ENCODE measurements at regions not wholly inside any gene's neighbourhood (a gene's known extent, or its start where the extent isn't known, plus 50 kb on each side); places are given as distances from the start of the nearest gene placed in this dataset.

DNA sequence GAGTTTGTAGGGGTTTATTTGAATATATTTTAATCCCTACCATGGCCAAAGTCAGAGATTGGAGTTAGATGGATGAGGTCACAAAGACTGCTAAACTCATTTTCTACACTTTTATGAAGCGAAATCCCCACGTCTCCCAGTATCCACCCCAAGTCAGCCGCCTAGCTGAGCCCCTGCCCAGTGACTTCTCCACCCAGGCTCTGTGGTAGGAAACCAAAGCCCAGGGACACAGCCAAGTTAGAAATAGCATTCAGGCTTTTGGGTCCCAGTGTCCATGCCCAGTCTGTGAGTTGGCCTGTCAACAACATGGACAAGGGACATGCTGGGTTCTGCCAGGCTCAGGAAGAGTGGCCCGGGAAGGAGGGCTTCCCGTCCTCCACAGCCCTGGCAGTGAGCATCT, 474.0 kb downstream of the FOXO1 start:
- DNase-seq (ENCODE audit: low read depth), result no peak

- DNase-seq (ENCODE audit: low read depth), result no peak
Observed at GRCh38 chr13:40192858-40193257, 473.6 kb downstream of the FOXO1 start.

DNA sequence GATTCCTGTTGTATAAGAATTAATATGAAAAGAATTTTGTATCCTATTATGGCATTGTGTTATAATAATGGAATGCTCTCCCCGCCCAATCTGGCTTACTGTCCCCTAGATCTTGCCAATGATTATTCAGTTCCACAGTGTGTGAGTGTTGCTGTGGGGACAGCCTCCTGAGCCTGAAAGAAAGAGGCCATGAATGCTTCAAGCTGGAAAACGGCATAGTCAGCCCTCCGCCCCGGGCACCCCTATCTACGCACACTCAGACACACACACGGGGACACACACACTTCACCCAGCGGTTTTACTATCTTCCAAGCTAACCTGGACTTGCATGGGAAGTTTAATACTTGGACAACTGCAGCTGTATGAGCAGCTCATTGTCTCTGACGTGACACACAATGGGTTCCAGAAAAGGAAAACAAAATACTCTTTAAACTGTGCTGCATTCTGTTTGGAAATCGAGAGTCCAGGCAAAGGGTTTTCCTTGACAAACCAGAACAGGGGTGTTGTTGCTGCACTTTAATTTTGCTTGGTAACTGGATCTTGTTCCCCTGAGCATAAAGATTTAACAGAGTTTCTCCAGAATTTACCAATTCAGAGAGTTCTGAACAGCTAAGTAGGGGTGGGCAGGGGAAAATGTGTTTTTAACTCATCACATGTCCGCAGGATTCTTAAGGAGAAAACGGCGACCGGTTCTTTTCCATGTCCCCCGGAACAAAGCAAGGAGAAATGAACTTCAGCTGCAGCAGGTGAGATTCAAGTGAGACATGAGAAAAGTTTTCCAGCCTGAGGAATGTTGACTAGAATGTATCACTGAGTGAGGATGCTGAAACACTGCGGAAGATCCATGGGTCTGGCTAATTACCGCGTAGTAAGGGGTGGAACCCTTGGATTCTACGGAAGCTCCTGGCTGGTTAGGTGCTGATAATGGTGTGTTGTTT, 472.9 kb downstream of the FOXO1 start:
- DNase-seq (ENCODE audit: low read depth), result peak; percentile 27

GRCh38 chr13:40194224-40194806, 472.1 kb downstream of the FOXO1 start:
- DNase-seq (ENCODE audit: low read depth), result no peak

DNA sequence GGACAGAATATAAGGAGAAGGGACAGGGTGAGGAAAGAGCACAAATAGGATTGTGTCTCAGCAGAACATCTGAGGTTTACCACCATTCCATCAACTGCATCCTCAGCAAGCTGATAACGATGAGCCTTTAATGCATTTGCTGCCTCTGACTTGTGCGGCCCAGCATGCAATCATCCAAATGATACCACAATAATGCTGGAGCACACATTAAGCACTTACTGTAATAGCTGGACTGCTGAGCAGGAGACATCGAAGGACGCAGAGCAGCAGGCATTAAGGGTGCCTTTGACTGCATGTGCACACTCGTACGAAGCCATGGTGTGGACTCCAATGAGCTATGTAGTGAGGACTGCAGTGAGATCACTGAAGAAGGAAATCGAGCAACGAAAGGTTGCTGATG, 469.4 kb downstream of the FOXO1 start:
- DNase-seq (ENCODE audit: low read depth), result no peak

GRCh38 chr13:40197936-40198595, 468.4 kb downstream of the FOXO1 start:
- no peak for DNase-seq (ENCODE audit: low read depth)

DNA sequence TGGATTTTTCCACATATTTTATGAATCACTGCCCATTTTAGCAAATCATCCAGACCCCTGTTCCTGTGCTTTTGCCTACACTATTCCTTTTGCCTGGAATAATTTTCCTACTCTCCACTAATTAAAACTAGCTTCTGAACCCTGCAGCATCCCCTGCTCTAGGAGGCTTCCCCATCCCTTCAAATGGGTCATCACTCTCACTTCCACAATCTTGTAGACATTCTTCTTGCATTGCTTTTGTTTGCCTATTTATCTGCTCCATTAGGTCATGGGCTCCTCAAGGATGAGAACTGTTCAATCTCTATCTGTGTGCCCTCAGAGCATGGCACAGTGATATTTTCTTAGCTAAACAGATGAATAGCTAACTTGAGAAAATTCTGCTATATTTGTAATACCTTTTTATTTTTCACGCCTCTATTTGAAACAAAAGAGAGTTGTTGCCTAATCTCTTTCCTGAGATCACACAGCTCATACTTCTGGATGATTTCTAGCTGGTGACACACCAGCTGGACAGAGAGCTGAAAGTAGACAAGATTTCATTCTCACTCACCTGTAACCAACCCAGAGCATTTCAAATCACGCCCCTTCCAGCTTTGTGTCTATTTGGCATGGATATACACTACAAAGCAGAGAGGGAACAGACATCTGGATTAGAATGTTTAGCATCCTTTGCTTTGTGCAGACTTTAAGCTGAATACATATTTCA, 466.0 kb downstream of the FOXO1 start:
- no peak for DNase-seq (ENCODE audit: low read depth)

GRCh38 chr13:40204246-40204645, 462.2 kb downstream of the FOXO1 start:
- no peak for DNase-seq (ENCODE audit: low read depth)

GRCh38 chr13:40205771-40206240, 460.6 kb downstream of the FOXO1 start:
- DNase-seq (ENCODE audit: low read depth), result no peak

- no peak for DNase-seq (ENCODE audit: low read depth)
Observed at GRCh38 chr13:40206241-40207000, 460.0 kb downstream of the FOXO1 start.

DNA sequence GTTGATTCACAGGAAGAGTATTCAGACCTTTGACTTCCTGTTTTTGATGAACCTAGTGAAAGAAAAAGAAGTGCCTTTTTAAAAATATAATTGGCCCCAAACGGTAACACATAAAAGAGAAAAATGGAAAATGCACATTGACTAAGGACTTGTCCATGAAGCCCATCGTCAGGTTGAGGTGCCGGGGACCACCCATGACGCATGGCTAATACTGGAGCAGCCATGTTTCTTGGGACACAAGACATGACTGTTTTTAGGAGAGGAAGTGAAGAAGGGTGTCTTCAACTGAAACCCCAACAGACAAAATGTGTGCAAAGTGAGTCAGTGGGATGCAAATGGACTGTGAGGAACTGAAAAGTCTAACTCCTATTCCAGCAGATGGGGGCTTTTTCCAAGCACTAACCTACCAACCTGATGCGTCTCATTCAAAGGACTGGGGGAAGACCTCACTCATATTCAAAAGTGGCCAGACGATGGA, 459.4 kb downstream of the FOXO1 start:
- DNase-seq (ENCODE audit: low read depth), result no peak

GRCh38 chr13:40208517-40208916, 457.9 kb downstream of the FOXO1 start:
- no peak for DNase-seq (ENCODE audit: low read depth)

- no peak for DNase-seq (ENCODE audit: low read depth)
Observed at GRCh38 chr13:40210865-40211585, 455.4 kb downstream of the FOXO1 start.

DNA sequence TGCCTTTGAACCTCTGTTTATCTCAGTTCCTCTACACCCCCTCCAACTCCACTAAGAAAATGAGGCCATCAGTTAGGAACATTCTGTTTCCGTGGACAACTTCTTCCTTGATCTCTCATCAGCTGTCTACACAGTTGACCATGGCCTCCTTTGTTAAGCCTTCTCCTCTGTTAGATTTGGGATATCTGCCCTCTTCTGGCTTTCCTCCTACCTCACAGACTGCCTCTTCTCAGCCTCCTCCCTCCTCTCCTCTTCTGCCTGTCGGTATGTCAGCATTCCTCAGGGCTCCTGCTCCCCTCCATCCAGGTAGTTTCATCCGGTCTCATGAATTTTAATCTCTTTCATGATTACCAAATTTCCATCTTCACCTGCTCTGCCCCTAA, 454.9 kb downstream of the FOXO1 start:
- DNase-seq (ENCODE audit: low read depth), result no peak

GRCh38 chr13:40213779-40214178, 452.7 kb downstream of the FOXO1 start:
- DNase-seq (ENCODE audit: low read depth), result no peak

DNA sequence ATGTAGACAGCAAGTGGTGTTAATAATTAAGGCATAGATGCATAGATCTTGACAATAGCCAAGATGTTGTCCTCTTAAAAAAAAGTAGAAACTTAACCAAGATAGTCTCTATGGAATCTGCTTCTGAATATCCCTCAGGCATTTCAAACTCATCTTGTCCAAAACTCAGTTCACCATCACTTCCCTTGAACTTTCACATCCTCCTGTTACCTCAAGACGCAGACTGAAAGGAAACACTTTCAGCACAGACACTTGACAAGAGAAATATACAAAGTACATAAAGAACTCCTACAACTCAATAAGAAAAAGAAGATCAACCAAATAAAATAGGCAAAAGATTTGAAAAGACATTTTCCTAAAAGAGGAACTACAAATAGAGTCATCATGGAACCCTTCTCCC, 451.1 kb downstream of the FOXO1 start:
- DNase-seq (ENCODE audit: low read depth), result no peak

GRCh38 chr13:40215747-40216146, 450.7 kb downstream of the FOXO1 start:
- no peak for DNase-seq (ENCODE audit: low read depth)

DNA sequence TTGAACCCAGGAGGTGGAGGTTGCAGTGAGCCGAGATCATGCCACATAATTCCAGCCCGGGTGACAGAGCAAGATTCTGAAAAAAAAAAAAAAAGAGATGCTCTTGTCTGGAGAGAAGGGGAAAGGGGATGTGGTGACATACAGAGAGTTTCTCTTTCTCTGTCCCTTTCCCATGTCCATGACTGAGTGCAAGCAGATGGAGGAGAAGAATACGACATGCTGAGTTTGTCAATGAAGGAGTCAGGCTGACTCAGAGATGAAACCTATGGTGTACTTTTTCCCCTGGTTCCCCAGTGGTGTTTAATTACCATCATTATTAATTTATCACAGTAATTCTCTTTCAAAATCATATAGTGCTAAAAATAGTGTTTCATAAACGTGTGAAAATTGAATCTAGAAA, 448.8 kb downstream of the FOXO1 start:
- no peak for DNase-seq (ENCODE audit: low read depth)

GRCh38 chr13:40220299-40220935, 446.0 kb downstream of the FOXO1 start:
- DNase-seq (ENCODE audit: low read depth), result peak; percentile 40

DNA sequence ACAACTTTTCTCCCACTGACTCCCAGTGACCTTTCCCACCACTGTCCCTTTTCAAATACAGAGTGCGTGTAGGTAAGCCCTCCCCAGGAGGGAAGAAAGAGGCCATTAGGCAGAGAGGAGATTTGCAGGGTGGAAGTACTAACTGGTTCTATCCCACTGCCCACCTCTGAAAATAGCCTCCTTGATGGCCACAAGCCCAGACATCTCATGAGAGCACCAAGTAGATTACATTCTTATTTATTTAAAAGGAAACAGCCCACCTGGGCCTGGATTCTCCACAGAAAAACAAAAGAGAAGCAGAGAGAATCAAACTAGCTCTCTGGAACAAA, 445.3 kb downstream of the FOXO1 start:
- no peak for DNase-seq (ENCODE audit: low read depth)

All from EH (cell line).